CD8-positive, alpha-beta memory T cell (primary cell): ENCODE measurements at regions not wholly inside any gene's neighbourhood (a gene's known extent, or its start where the extent isn't known, plus 50 kb on each side); places are given as distances from the start of the nearest gene placed in this dataset.
"Not testable (repeated sequence)": the region's sequence is repeated elsewhere in the genome, so short reads cannot be mapped to it uniquely, and the experiment has no call there.

Source experiments
- CTCF ChIA-PET: fragments of 350-600 bp; sonication (Branson Sonifier 250); formaldehyde crosslinking; loops from one replicate; lab custom pipeline; 2021; ENCODE audit warnings: antibody characterized with exemption; lab: Charles Lee
- POLR2A ChIA-PET: fragments of 350-600 bp; sonication (Branson Sonifier 250); formaldehyde crosslinking; loops from one replicate; lab custom pipeline; 2021; ENCODE audit warnings: antibody characterized with exemption; lab: Charles Lee
- DNase-seq, 5 donors: peaks; one replicate each; pipeline versions ENCODE4 v3.0.0 to v3.0.0-alpha.2; 2020 to 2022; ENCODE audit warnings: mixed read lengths in 1 of 5
- H3K27ac ChIP-seq: one replicate; pipeline ENCODE4 v1.7.0; 2013; ENCODE audit warnings: low read depth, mild to moderate bottlenecking, low read length, moderate library complexity
- H3K27me3 ChIP-seq: 2 replicates; pipeline ENCODE4 v1.7.0; 2013; ENCODE audit warnings: low read length, mild to moderate bottlenecking; ENCODE audit not compliant: insufficient read depth, poor library complexity, severe bottlenecking
- H3K36me3 ChIP-seq: 2 replicates; pipeline ENCODE4 v1.7.0; 2013; ENCODE audit warnings: mild to moderate bottlenecking, low read length, moderate library complexity; ENCODE audit not compliant: insufficient read depth
- H3K4me1 ChIP-seq: 2 replicates; pipeline ENCODE4 v1.7.0; 2013; ENCODE audit warnings: mild to moderate bottlenecking, low read length, moderate library complexity; ENCODE audit not compliant: insufficient read depth
- H3K4me3 ChIP-seq: 2 replicates; pipeline ENCODE4 v1.7.0; 2013; ENCODE audit warnings: mild to moderate bottlenecking, low read length
- H3K9me3 ChIP-seq: 2 replicates; pipeline ENCODE4 v1.7.0; 2013; ENCODE audit warnings: mild to moderate bottlenecking, low read length
- H3K27ac Mint-ChIP-seq, 8 donors: one replicate each; pipeline ENCODE4 v1.8.0; 2020 to 2021; ENCODE audit warnings: mixed read lengths in 8 of 8, mild to moderate bottlenecking in 6 of 8, inconsistent platforms in 3 of 8, moderate library complexity in 3 of 8
- H3K27me3 Mint-ChIP-seq, 2 donors: one replicate each; pipeline ENCODE4 v1.8.0; 2020 to 2021; ENCODE audit warnings: mixed read lengths in 2 of 2, mild to moderate bottlenecking in 1 of 2, moderate library complexity in 1 of 2
- H3K36me3 Mint-ChIP-seq, 3 donors: one replicate each; pipeline ENCODE4 v1.8.0; 2020 to 2021; ENCODE audit warnings: mixed read lengths in 3 of 3, inconsistent platforms in 1 of 3, mild to moderate bottlenecking in 1 of 3
- H3K4me1 Mint-ChIP-seq, 3 donors: one replicate each; pipeline ENCODE4 v1.8.0; 2020 to 2021; ENCODE audit warnings: mixed read lengths in 3 of 3, inconsistent platforms in 1 of 3, mild to moderate bottlenecking in 1 of 3
- H3K4me3 Mint-ChIP-seq, 7 donors: one replicate each; pipeline ENCODE4 v1.8.0; 2020 to 2021; ENCODE audit warnings: mixed read lengths in 7 of 7, mild to moderate bottlenecking in 6 of 7, moderate library complexity in 4 of 7, inconsistent platforms in 2 of 7
- H3K9me3 Mint-ChIP-seq, 5 donors: one replicate each; pipeline ENCODE4 v1.8.0; 2020 to 2022; ENCODE audit warnings: mixed read lengths in 5 of 5, mild to moderate bottlenecking in 3 of 5, moderate library complexity in 2 of 5, inconsistent platforms in 1 of 5

- H3K9me3 ChIP-seq, H3K27ac ChIP-seq, H3K4me3 ChIP-seq, H3K9me3 Mint-ChIP-seq, H3K4me3 Mint-ChIP-seq, H3K36me3 Mint-ChIP-seq, H3K27me3 Mint-ChIP-seq, H3K36me3 ChIP-seq, DNase-seq, POLR2A ChIA-PET, H3K27me3 ChIP-seq: not testable (repeated sequence)
- CTCF ChIA-PET, result interaction anchor here (0.8 to 4.4 kb wide), 6 partner anchors 27 to 269 kb away, joined by 3 to 32 read pairs (median 4); no protein-coding TSS in a partner anchor
- peaks cover 48% of the 10 kb centered on the region for H3K4me1 ChIP-seq
- Mint-ChIP-seq H3K27ac (peak overlapping the region in 6 of 8 donors; percentile 54 to 95 (median 76)), H3K4me1 (peaks cover 69 to 79% (median 71%) of the 10 kb centered on the region in 3 donors)
These were observed 241.1 kb upstream of the PTGER4 start for GRCh38 chr5:40438646-40439045.

- ChIA-PET POLR2A (interaction anchor here (0.6 to 2.0 kb wide), 6 partner anchors 12 to 243 kb away, joined by 3 to 17 read pairs (median 4); no protein-coding TSS in a partner anchor), CTCF (interaction anchor here (1.0 to 4.4 kb wide), 11 partner anchors 9 to 489 kb away, joined by 3 to 32 read pairs (median 4); no protein-coding TSS in a partner anchor)
- peak overlapping the region; percentile 43 for H3K27ac ChIP-seq
- H3K4me3 ChIP-seq, result no peak overlapping the region
- no peaks in the 10 kb centered on the region for H3K9me3 ChIP-seq
- H3K36me3 ChIP-seq, result no peaks in the 10 kb centered on the region
- Mint-ChIP-seq H3K27me3 (no peaks in the 10 kb centered on the region), H3K27ac (peak overlapping the region; percentile 83 to 99 (median 94)), H3K9me3 (no peaks in the 10 kb centered on the region), H3K4me3 (peak overlapping the region in 6 of 7 donors; percentile 6 to 64 (median 46)), H3K36me3 (peaks cover 0 to 6% (median under 1%) of the 10 kb centered on the region in 3 donors), H3K4me1 (peaks cover 64 to 75% (median 71%) of the 10 kb centered on the region in 3 donors)
- H3K27me3 ChIP-seq, result no peaks in the 10 kb centered on the region
- peak in 4 of 5 donors; percentile 11 to 59 (median 33) for DNase-seq
- peaks cover 45% of the 10 kb centered on the region for H3K4me1 ChIP-seq
These were observed 242.3 kb upstream of the PTGER4 start for GRCh38 chr5:40437452-40437861.

GRCh38 chr5:40436535-40437237 is 243.0 kb upstream of the PTGER4 start:
- ChIA-PET POLR2A (interaction anchor here (0.6 to 2.0 kb wide), 7 partner anchors 22 to 249 kb away, joined by 3 to 17 read pairs (median 3); no protein-coding TSS in a partner anchor), CTCF (interaction anchor here (0.8 to 4.4 kb wide), 15 partner anchors 8 to 488 kb away, joined by 3 to 32 read pairs (median 3); no protein-coding TSS in a partner anchor)
- Mint-ChIP-seq H3K4me1 (peaks cover 57 to 67% (median 66%) of the 10 kb centered on the region in 3 donors), H3K36me3 (peaks cover 0 to 6% (median 2%) of the 10 kb centered on the region in 3 donors), H3K27me3 (no peaks in the 10 kb centered on the region), H3K9me3 (no peaks in the 10 kb centered on the region), H3K4me3 (peak overlapping the region; percentile 13 to 85 (median 62)), H3K27ac (peak overlapping the region; percentile 83 to 99 (median 94))
- H3K4me3 ChIP-seq, result peak overlapping the region; percentile 11
- H3K4me1 ChIP-seq, result peaks cover 38% of the 10 kb centered on the region
- H3K9me3 ChIP-seq, result no peaks in the 10 kb centered on the region
- H3K36me3 ChIP-seq, result no peaks in the 10 kb centered on the region
- peak; percentile 13 to 79 (median 66) for DNase-seq
- H3K27ac ChIP-seq, result peak overlapping the region; percentile 43
- no peaks in the 10 kb centered on the region for H3K27me3 ChIP-seq

GRCh38 chr5:40435706-40436105 is 244.0 kb upstream of the PTGER4 start:
- Mint-ChIP-seq H3K4me1 (peaks cover 48 to 60% (median 59%) of the 10 kb centered on the region in 3 donors), H3K4me3 (peak overlapping the region; percentile 16 to 89 (median 61)), H3K27ac (peak overlapping the region; percentile 83 to 99 (median 94))
- not testable (repeated sequence) for H3K9me3 ChIP-seq, H3K36me3 Mint-ChIP-seq, H3K27me3 ChIP-seq, H3K36me3 ChIP-seq, H3K27me3 Mint-ChIP-seq, H3K27ac ChIP-seq, H3K9me3 Mint-ChIP-seq
- H3K4me3 ChIP-seq, result peak overlapping the region; percentile 16
- ChIA-PET CTCF (interaction anchor here (1.3 to 4.4 kb wide), 4 partner anchors 11 to 487 kb away, joined by 3 to 32 read pairs (median 6); no protein-coding TSS in a partner anchor), POLR2A (interaction anchor here (1.6 kb wide), 1 partner anchor 250 kb away, joined by 4 read pairs; no protein-coding TSS in a partner anchor)
- peak in 1 of 5 donors; percentile 17 for DNase-seq
- H3K4me1 ChIP-seq, result peaks cover 28% of the 10 kb centered on the region

- peaks cover 0 to 2% (median 0%) of the 10 kb centered on the region in 3 donors for H3K36me3 Mint-ChIP-seq
- no peak overlapping the region for H3K4me3 ChIP-seq
- ChIA-PET POLR2A (no interaction called here), CTCF (no interaction called here)
- H3K27ac ChIP-seq, result no peak overlapping the region
- H3K4me1 ChIP-seq, result peaks cover 33% of the 10 kb centered on the region
- H3K9me3 Mint-ChIP-seq, result no peaks in the 10 kb centered on the region
- no peaks in the 10 kb centered on the region for H3K27me3 Mint-ChIP-seq
- H3K36me3 ChIP-seq, result no peaks in the 10 kb centered on the region
- peaks cover 58 to 73% (median 70%) of the 10 kb centered on the region in 3 donors for H3K4me1 Mint-ChIP-seq
- H3K9me3 ChIP-seq, result no peaks in the 10 kb centered on the region
- no peak overlapping the region for H3K4me3 Mint-ChIP-seq
- DNase-seq, result no peak
- peak overlapping the region in 2 of 8 donors; percentile 22 to 37 for H3K27ac Mint-ChIP-seq
- no peaks in the 10 kb centered on the region for H3K27me3 ChIP-seq
These were observed 246.9 kb upstream of the PTGER4 start for GRCh38 chr5:40432836-40433235.

GRCh38 chr5:40431734-40432133 is 248.0 kb upstream of the PTGER4 start:
- CTCF ChIA-PET, result interaction anchor here (1.3 to 1.6 kb wide), 4 partner anchors 10 to 26 kb away, joined by 3 to 5 read pairs (median 4); no protein-coding TSS in a partner anchor
- H3K9me3 ChIP-seq, result no peaks in the 10 kb centered on the region
- Mint-ChIP-seq H3K9me3 (no peaks in the 10 kb centered on the region), H3K4me1 (peaks cover 47 to 62% (median 60%) of the 10 kb centered on the region in 3 donors), H3K4me3 (no peak overlapping the region), H3K27me3 (no peaks in the 10 kb centered on the region), H3K36me3 (peaks cover 0 to 2% (median 0%) of the 10 kb centered on the region in 3 donors), H3K27ac (peak overlapping the region in 4 of 8 donors; percentile 7 to 64 (median 34))
- no peak for DNase-seq
- H3K36me3 ChIP-seq, result no peaks in the 10 kb centered on the region
- no peaks in the 10 kb centered on the region for H3K27me3 ChIP-seq
- peaks cover 22% of the 10 kb centered on the region for H3K4me1 ChIP-seq
- no peak overlapping the region for H3K4me3 ChIP-seq
- POLR2A ChIA-PET, result no interaction called here
- no peak overlapping the region for H3K27ac ChIP-seq

- H3K27ac ChIP-seq, result no peak overlapping the region
- peaks cover 0 to 4% (median 2%) of the 10 kb centered on the region in 3 donors for H3K36me3 Mint-ChIP-seq
- H3K4me1 ChIP-seq, result peaks cover 10% of the 10 kb centered on the region
- peaks cover 37 to 51% (median 45%) of the 10 kb centered on the region in 3 donors for H3K4me1 Mint-ChIP-seq
- H3K9me3 Mint-ChIP-seq, result no peaks in the 10 kb centered on the region
- H3K4me3 Mint-ChIP-seq, result peak overlapping the region in 4 of 7 donors; percentile 33 to 41 (median 38)
- H3K9me3 ChIP-seq, result no peaks in the 10 kb centered on the region
- H3K27me3 Mint-ChIP-seq, result no peaks in the 10 kb centered on the region
- no peak overlapping the region for H3K4me3 ChIP-seq
- H3K27ac Mint-ChIP-seq, result peak overlapping the region; percentile 8 to 87 (median 71)
- ChIA-PET POLR2A (no interaction called here), CTCF (interaction anchor here (0.9 to 1.4 kb wide), 4 partner anchors 11 to 41 kb away, joined by 3 to 5 read pairs (median 4); no protein-coding TSS in a partner anchor)
- H3K36me3 ChIP-seq, result no peaks in the 10 kb centered on the region
- H3K27me3 ChIP-seq, result no peaks in the 10 kb centered on the region
- DNase-seq, result no peak
These were observed 249.5 kb upstream of the PTGER4 start for GRCh38 chr5:40430101-40430710.
